ENCODE measurements at regions not wholly inside any gene's neighbourhood (a gene's known extent, or its start where the extent isn't known, plus 50 kb on each side); places are given as distances from the start of the nearest gene placed in this dataset.

GRCh38 chr11:121696177-121696871 lies 243.6 kb upstream of the SORL1-AS1 start:
- TF ChIP-seq TAF1 (IDR thresholded peaks at IDR 0.05; ENCODE audit: borderline replicate concordance, low read depth, low read length), result no peak
- TF ChIP-seq POLR2AphosphoS5 (IDR thresholded peaks at IDR 0.05; ENCODE audit: low read depth, low read length), result no peak
- no peak for TF ChIP-seq POLR2A (IDR thresholded peaks at IDR 0.05; ENCODE audit: low read depth, low read length)
- FAIRE-seq (no peak), DNase-seq (ENCODE audit: insufficient read length) (no peak)

- TF ChIP-seq POLR2A (IDR thresholded peaks at IDR 0.05; ENCODE audit: low read depth, low read length), result no peak
- TF ChIP-seq POLR2AphosphoS5 (IDR thresholded peaks at IDR 0.05; ENCODE audit: low read depth, low read length), result no peak
- no peak for TF ChIP-seq TAF1 (IDR thresholded peaks at IDR 0.05; ENCODE audit: borderline replicate concordance, low read depth, low read length)
- no peak for DNase-seq (ENCODE audit: insufficient read length)
- no peak for FAIRE-seq
Measured at GRCh38 chr11:121692236-121692635, 239.5 kb upstream of the SORL1-AS1 start.

DNA sequence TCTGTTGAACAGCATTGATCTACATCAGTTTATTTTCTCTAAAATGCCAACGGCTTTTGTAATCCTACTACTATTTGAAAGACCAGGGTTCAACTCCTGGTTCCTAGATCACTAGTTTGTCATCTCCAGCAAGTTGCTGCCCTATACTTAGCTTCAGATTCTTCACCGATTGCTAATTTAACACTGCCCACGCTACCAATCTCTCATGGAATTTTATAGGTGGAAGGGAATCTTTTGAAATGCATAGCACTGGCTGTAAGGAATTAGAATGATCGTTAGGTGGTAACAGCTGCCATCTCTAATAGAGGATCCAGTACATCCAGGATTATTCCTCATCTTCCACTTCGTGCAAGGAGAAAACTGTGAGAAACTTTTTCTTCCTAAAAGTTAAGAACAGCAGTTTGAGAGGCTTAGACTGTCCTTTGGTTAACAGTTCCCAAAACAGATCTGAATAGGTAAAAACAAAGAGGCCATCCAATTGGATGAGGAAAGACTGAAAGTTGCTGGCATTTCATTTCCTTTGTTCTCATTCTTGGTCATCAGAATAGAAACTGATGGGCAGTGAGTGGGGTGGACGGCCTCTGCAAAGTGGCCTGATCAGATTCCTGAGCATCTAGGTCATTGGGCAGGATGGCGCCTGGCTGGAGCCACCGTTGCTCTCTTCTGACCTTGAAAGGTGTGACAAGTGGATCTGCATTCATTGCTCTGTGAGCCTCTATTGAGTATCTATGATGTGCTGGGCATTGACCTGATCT lies 236.3 kb upstream of the SORL1-AS1 start:
- TF ChIP-seq POLR2A (IDR thresholded peaks at IDR 0.05; ENCODE audit: low read depth, low read length) (no peak), TAF1 (IDR thresholded peaks at IDR 0.05; ENCODE audit: borderline replicate concordance, low read depth, low read length) (no peak), POLR2AphosphoS5 (IDR thresholded peaks at IDR 0.05; ENCODE audit: low read depth, low read length) (no peak)
- DNase-seq (ENCODE audit: insufficient read length), result no peak
- FAIRE-seq, result no peak

DNA sequence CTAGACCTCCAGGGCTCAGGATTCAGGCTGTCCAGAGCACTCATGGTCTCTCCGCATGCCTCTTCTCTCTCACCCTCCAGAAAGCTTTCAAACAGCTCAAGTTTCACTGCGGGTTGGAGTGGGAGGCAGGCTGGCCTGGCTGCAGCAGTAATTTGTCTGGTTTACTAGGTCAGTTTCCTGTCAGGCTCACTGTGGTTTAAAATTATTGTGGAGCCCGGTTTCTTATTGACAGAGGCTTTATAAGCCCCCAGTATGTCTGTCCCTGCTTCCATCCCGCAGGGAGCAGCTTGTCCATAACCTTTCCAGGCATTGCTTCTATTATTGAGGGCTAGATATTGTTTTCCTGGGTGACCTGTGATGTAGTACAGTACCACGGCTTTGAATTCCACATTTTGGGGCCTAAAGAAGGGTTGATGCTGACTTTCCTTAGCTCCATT lies 235.3 kb upstream of the SORL1-AS1 start:
- FAIRE-seq (no peak), DNase-seq (ENCODE audit: insufficient read length) (no peak)
- TF ChIP-seq POLR2AphosphoS5 (IDR thresholded peaks at IDR 0.05; ENCODE audit: low read depth, low read length) (no peak), TAF1 (IDR thresholded peaks at IDR 0.05; ENCODE audit: borderline replicate concordance, low read depth, low read length) (no peak), POLR2A (IDR thresholded peaks at IDR 0.05; ENCODE audit: low read depth, low read length) (no peak)

DNA sequence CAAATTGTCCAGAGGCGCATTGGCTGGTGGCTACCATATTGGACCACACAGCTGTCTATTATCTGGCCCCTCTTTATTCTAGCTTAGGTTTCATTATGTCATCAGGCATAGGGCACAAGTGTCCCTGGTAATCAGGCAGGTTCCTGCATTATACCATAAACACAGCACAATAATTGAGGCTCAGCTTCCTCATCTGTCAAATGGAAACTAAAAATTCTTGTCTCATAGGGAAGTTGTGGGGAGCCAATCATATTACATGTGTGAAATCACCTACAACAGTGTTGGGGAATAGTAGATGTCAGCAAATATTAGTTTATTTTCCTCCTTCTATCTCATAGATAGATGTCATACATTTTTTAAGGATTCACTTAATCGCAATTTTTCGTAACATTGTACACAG lies 231.0 kb upstream of the SORL1-AS1 start:
- FAIRE-seq (no peak), DNase-seq (ENCODE audit: insufficient read length) (no peak)
- no peak for TF ChIP-seq POLR2A (IDR thresholded peaks at IDR 0.05; ENCODE audit: low read depth, low read length)
- TF ChIP-seq POLR2AphosphoS5 (IDR thresholded peaks at IDR 0.05; ENCODE audit: low read depth, low read length), result no peak
